ACHN (cell line): ENCODE measurements at regions not wholly inside any gene's neighbourhood (a gene's known extent, or its start where the extent isn't known, plus 50 kb on each side); places are given as distances from the start of the nearest gene placed in this dataset.
"Not testable (repeated sequence)": the region's sequence is repeated elsewhere in the genome, so short reads cannot be mapped to it uniquely, and the experiment has no call there.

Experiments used
- DNase-seq: peaks from one replicate; pipeline ENCODE4 v3.0.0-alpha.2; 2015
- in situ Hi-C: cut with HindIII; loops from 2 replicates; pipeline ENCODE4 v1.10.0; 2017; ENCODE audit warnings: low sequenced_read_pairs, low pct_ligation_motif_present, low pct_unique_long_range_greater_than_20kb

DNA sequence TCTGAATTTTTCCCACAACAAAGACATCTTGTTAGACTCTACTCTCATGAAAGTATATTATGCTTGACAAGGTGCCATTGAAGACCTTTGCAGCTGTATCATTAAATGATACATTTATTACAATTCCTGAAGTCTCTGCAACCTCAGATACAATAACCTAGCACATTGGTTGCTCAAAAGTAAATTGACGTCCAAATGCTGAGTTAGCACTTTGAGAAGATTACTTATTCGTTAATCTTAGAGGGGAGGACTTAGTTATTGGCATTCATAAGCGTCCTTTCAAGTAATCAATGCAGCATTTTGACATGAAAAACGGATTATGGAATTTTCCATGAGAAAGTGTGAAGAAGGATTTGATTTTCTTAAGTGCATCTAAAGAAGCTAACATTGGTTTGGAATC, 151.6 kb downstream of the ARSF start:
- in situ Hi-C loops: no loop called here
- no peak for DNase-seq

- in situ Hi-C loops: no loop called here
- DNase-seq: no peak
Observed at GRCh38 chrX:3191796-3192195, 150.5 kb downstream of the ARSF start.

GRCh38 chrX:3191201-3191600, 149.9 kb downstream of the ARSF start:
- no peak for DNase-seq
- in situ Hi-C loops: no loop called here

GRCh38 chrX:3184176-3184930, 143.1 kb downstream of the ARSF start:
- in situ Hi-C loops: no loop called here

GRCh38 chrX:3181846-3182245, 140.6 kb downstream of the ARSF start:
- in situ Hi-C loops: no loop called here
- no peak for DNase-seq

More at GRCh38 chrX:3184176-3184930, 143.1 kb downstream of the ARSF start:
- DNase-seq: no peak

- no peak for DNase-seq
- in situ Hi-C loops: no loop called here
Observed at GRCh38 chrX:3178329-3178728, 137.1 kb downstream of the ARSF start.

- no peak for DNase-seq
- in situ Hi-C loops: no loop called here
Observed at GRCh38 chrX:3177851-3178250, 136.6 kb downstream of the ARSF start.

DNA sequence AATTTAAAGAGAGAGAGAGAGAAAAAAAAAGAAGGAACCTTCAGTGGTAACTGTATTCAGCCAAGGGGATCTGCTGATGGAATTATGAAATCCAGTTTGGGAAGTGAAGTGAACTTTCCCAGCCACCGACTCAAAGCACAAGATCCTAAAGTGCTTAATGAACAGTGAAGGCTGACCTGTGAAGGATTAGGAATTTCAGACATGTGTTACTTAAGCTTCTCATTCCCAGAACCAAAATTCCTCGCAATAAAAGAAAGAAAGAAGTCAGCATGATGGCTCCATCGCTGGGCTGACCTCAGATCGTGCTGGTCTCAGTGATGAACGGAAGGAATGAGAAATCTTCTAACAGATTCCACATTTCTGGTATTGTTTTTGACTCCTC, 135.2 kb downstream of the ARSF start:
- DNase-seq: peak; percentile 13
- in situ Hi-C loops: no loop called here

- DNase-seq: peak; percentile 9
- in situ Hi-C loops: no loop called here
Observed at GRCh38 chrX:3175659-3176438, 134.6 kb downstream of the ARSF start.

DNA sequence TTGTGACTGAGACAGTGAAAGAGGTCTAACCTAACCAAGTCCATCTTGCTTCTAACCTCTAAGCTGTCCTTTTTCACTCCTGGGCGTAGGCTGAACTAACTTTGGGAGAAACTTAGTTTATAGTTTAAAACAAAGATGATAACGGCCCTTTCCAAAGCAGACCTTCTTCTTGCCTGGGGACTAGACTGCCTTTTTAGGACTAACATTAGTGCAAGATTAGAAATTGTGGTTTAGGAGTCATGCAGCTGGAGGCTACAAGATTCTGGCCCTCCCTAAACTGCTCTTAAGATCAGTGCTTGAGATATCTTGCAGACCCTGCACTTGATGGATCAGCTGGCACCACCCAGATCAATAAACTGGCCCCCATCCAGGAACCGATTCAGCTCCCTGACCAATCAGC, 130.9 kb downstream of the ARSF start:
- DNase-seq, in situ Hi-C loops: not testable (repeated sequence)

DNA sequence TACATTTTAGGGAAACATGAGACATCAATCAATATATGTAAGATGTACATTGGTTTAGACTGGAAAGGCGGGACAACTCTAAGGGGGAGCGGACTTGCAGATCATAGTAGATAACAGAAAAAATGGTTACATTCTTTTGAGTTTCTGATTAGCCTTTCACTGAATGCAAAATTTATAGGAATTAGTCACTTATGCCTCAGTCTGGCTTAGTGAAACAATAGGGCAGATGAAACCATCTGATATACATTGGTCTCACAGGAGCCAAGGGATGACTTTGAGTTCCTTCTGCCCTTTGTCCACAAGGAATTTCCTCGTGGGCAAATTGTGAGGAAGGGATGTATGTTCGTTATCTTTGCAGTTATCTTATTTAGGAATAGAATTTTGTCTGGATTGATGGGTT, 128.2 kb downstream of the ARSF start:
- in situ Hi-C loops: no loop called here
- DNase-seq: no peak

- in situ Hi-C loops: no loop called here
- DNase-seq: no peak
Observed at GRCh38 chrX:3167771-3168170, 126.5 kb downstream of the ARSF start.

DNA sequence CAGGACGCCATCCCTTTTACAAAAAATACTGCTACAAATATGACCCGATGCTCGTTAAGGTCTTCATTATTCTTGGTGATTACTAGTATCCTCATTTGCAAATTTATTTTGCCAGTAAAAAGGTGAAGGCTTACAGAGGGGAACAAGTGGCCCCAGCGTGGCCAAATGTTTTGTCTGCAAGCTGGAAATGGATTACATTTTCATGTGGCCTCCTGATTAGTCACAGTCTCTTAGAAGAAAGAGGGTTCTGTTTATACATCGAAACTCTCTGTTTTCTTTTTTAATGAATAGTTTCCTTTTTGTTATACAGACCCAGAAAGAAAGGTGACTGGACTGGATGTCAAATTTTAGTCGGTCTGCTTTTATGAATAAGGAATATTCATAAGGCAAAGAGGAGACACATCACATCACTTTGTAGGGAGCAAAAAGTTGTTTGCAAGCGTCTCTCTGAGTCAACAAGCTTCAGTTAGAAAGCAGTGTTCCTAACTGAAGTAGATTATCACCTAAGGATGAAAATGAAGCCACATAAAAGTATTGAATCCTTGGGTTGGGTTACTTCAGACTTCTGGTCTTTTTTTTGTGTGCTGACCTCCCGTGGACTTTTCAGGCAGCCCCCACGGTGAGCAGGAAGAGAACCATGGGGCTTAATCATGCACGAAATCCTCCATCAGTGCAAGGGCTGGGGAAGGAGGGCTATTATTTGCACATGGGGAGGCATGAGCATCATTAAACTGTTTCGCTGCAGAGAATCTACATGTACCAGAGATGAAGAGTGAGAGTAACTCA, 125.6 kb downstream of the ARSF start:
- DNase-seq: no peak
- in situ Hi-C loops: no loop called here

DNA sequence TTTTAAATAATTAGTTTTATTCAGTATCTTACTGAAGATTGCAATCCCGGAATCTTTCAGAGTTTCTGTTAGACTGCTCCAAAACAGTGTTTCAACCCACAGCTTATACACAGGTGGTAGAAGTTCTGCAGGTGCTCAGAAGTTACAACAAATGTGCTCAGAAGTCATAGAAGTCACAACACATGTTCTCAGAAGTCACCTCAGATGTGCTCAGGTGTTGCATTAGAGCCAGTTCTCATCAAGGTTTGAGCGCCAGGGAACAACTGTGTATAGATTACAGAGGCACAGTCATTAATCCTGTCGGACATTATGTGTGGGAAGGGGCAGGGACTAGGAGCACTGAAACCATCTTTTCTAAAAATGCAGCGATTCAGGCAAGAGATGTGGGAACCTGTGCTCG, 124.5 kb downstream of the ARSF start:
- in situ Hi-C loops: no loop called here

More for the DNA sequence above, 124.5 kb downstream of the ARSF start:
- no peak for DNase-seq
